A673 (cell line): ENCODE measurements at regions not wholly inside any gene's neighbourhood (a gene's known extent, or its start where the extent isn't known, plus 50 kb on each side); places are given as distances from the start of the nearest gene placed in this dataset.

Source experiments
- BruUV-seq: library from RNA; stranded (reverse); fragments of 400-500 nt; replicated peaks from 2 replicates; lab custom pipeline; 2021; lab: Mats Ljungman, UMichigan
- CTCF ChIA-PET: fragments of 300-600 bp; sonication (Branson Sonifier 250); formaldehyde crosslinking; loops from one replicate; lab custom pipeline; 2022; ENCODE audit warnings: antibody characterized with exemption; lab: Charles Lee
- POLR2A ChIA-PET: fragments of 300-600 bp; sonication (Branson Sonifier 250); formaldehyde crosslinking; loops from one replicate; lab custom pipeline; 2022; ENCODE audit warnings: antibody characterized with exemption; ENCODE audit not compliant: low non-redundant PET; lab: Charles Lee
- DNase-seq: peaks from one replicate; pipeline ENCODE4 v3.0.0-alpha.2; 2015; ENCODE audit warnings: low spot score
- H3K27ac ChIP-seq: fragments of 200-600 bp; sonication (generic); 2 replicates; pipeline ENCODE4 v1.5.1; 2016; ENCODE audit warnings: mixed run types, low read depth, mild to moderate bottlenecking, mixed read lengths, antibody characterized with exemption, low read length; ENCODE audit not compliant: poor library complexity, severe bottlenecking
- H3K27me3 ChIP-seq: fragments of 200-600 bp; sonication (generic); replicated peaks from 2 replicates; pipeline ENCODE4 v1.6.1; 2017; ENCODE audit warnings: mixed run types, low read depth, mild to moderate bottlenecking, mixed read lengths, antibody characterized with exemption, low read length; ENCODE audit not compliant: insufficient read depth, poor library complexity
- H3K36me3 ChIP-seq: fragments of 200-600 bp; sonication (generic); 2 replicates; pipeline ENCODE4 v1.6.1; 2016; ENCODE audit warnings: mixed run types, mild to moderate bottlenecking, mixed read lengths, antibody characterized with exemption, low read length; ENCODE audit not compliant: insufficient read depth, poor library complexity, severe bottlenecking
- H3K4me1 ChIP-seq: fragments of 200-600 bp; sonication (generic); 2 replicates; pipeline ENCODE4 v1.6.1; 2017; ENCODE audit warnings: mixed run types, mild to moderate bottlenecking, mixed read lengths, antibody characterized with exemption, low read length; ENCODE audit not compliant: insufficient read depth, poor library complexity, severe bottlenecking
- H3K4me3 ChIP-seq: fragments of 200-600 bp; sonication (generic); 2 replicates; pipeline ENCODE4 v1.5.1; 2016; ENCODE audit warnings: low read depth, mixed run types, mild to moderate bottlenecking, mixed read lengths, low read length; ENCODE audit not compliant: poor library complexity, severe bottlenecking
- H3K9me3 ChIP-seq: fragments of 200-600 bp; sonication (generic); 2 replicates; pipeline ENCODE4 v1.6.1; 2016; ENCODE audit warnings: mixed run types, low read depth, mild to moderate bottlenecking, mixed read lengths, antibody characterized with exemption, low read length; ENCODE audit not compliant: poor library complexity, severe bottlenecking
- CTCF ChIP-seq: fragments of 300-800, 200-600 bp; sonication (generic); conservative IDR thresholded peaks from 2 replicates; pipeline ENCODE4 v1.5.1; 2017; ENCODE audit warnings: low read depth, mild to moderate bottlenecking, antibody characterized with exemption, low read length, moderate library complexity, mixed read lengths
- EZH2 ChIP-seq: fragments of 200-600 bp; sonication (generic); IDR thresholded peaks from 2 replicates; pipeline ENCODE4 v1.6.1; 2017; ENCODE audit warnings: borderline replicate concordance, low read depth, mild to moderate bottlenecking, mixed read lengths, antibody characterized with exemption, low read length; ENCODE audit not compliant: poor library complexity, severe bottlenecking
- intact Hi-C: fragments of 100-400 bp; cut with micrococcal nuclease; formaldehyde crosslinking; loops from one replicate; pipeline ENCODE4 v1.10.0; 2022; ENCODE audit not compliant: unreplicated experiment

DNA sequence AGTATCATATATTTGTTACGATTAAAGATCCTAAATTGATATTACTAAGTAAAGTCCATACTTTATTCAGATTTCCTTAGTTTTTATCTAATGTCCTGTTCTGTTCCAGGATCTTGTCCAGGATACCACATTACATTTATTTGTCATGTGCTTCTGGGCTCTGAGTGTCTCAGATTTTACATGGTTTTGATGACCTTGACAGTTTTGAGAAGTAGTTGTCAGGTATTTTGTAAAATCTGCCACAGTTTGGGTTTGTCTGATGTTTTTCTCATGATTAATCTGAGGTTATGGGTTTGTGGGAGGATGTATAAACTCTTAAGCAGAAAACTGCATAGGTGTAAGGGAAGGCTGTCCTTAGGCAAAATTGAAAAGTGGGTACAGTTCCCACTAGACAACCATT is 109.9 kb upstream of the BMP5 start:
- Histone ChIP-seq H3K36me3 (no peaks in the 10 kb centered on the region), H3K9me3 (peaks cover 3% of the 10 kb centered on the region), H3K27ac (no peak overlapping the region), H3K27me3 (no peaks in the 10 kb centered on the region), H3K4me1 (peaks cover 12% of the 10 kb centered on the region), H3K4me3 (no peak overlapping the region)
- no peak for DNase-seq
- BruUV-seq = no TSS peak
- POLR2A ChIA-PET = no interaction called here
- intact Hi-C loops = loop anchor here (1.0 to 10.0 kb wide), 2 partner anchors 303 to 609 kb away; no protein-coding TSS in a partner anchor
- TF ChIP-seq EZH2 (no peak), CTCF (no peak)
- CTCF ChIA-PET = no interaction called here

- intact Hi-C loops = loop anchor here (5.0 to 10.0 kb wide), 2 partner anchors 118 to 611 kb away; no protein-coding TSS in a partner anchor
- Histone ChIP-seq H3K9me3 (peaks cover 3% of the 10 kb centered on the region), H3K36me3 (no peaks in the 10 kb centered on the region), H3K4me1 (peaks cover 25% of the 10 kb centered on the region), H3K4me3 (no peak overlapping the region), H3K27me3 (no peaks in the 10 kb centered on the region), H3K27ac (no peak overlapping the region)
- CTCF ChIA-PET = no interaction called here
- DNase-seq = no peak
- no TSS peak for BruUV-seq
- POLR2A ChIA-PET = no interaction called here
- no peak for TF ChIP-seq CTCF
Observed at GRCh38 chr6:55983861-55984260, 108.5 kb upstream of the BMP5 start.

DNA sequence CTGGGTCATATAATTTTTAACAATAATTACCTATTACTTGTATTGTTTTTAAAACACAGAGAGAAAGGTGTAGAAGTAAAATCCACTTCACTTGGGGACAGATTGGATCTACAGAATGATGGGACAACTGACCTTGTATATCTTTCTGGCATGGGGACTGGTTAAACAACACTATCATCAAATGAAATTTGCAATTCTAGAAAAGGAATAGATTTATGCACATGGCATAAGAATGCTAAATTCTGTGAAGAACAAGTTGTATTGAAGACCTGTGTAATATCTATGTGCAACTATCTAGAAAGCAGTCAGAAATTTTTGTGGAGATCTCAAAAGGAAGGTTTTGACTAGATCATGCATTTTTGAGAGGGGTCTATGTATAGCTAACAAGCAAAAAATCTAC is 106.3 kb upstream of the BMP5 start:
- H3K27ac ChIP-seq = no peak overlapping the region
- H3K4me3 ChIP-seq = no peak overlapping the region
- POLR2A ChIA-PET = interaction anchor here (0.7 kb wide), 1 partner anchor 1940 kb away, joined by 16 read pairs; no protein-coding TSS in a partner anchor

More for the DNA sequence above, 106.3 kb upstream of the BMP5 start:
- H3K9me3 ChIP-seq = peaks cover 3% of the 10 kb centered on the region
- H3K4me1 ChIP-seq = peaks cover 25% of the 10 kb centered on the region
- H3K27me3 ChIP-seq = no peaks in the 10 kb centered on the region
- intact Hi-C loops = loop anchor here (1.0 to 10.0 kb wide), 3 partner anchors 121 to 613 kb away; no protein-coding TSS in a partner anchor
- CTCF ChIA-PET = interaction anchor here (0.6 to 0.7 kb wide), 2 partner anchors 31 to 240 kb away, joined by 3 to 4 read pairs; no protein-coding TSS in a partner anchor
- TF ChIP-seq CTCF (no peak), EZH2 (no peak)
- no peak for DNase-seq
- H3K36me3 ChIP-seq = no peaks in the 10 kb centered on the region
- BruUV-seq = no TSS peak
